GM23248 (cell line): ENCODE measurements at regions not wholly inside any gene's neighbourhood (a gene's known extent, or its start where the extent isn't known, plus 50 kb on each side); places are given as distances from the start of the nearest gene placed in this dataset.

ENCODE experiments used
- EZH2 ChIP-seq: fragments of 200-600 bp; sonication (generic); IDR thresholded peaks from 2 replicates; pipeline ENCODE4 v1.6.1; 2018; ENCODE audit warnings: antibody characterized with exemption, mild to moderate bottlenecking; ENCODE audit not compliant: insufficient read depth, poor library complexity, severe bottlenecking
- EZH2phosphoT487 ChIP-seq: fragments of 200-600 bp; sonication (generic); IDR thresholded peaks from 2 replicates; pipeline ENCODE4 v1.6.1; 2018; ENCODE audit warnings: antibody characterized with exemption, moderate library complexity, mild to moderate bottlenecking, low read depth; ENCODE audit not compliant: insufficient read depth

DNA sequence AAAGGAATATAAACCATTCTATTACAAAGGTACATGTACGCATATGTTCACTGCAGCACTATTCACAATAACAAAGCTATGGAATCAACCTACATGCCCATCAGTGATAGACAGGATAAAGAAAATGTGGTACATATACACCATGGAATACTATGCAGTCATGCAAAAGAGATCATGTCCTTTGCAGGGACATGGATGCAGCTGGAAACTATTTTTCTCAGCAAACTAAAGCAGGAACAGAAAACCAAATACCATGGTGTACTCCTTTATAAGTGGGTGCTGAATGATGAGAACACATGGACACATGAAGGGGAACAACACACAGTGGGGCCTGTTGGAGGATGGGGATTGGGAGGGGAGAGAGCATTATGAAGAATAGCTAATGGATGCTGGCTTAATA, 104.6 kb upstream of the CENPW start:
- no peak for TF ChIP-seq EZH2
- TF ChIP-seq EZH2phosphoT487, result no peak
